ENCODE measurements at regions not wholly inside any gene's neighbourhood (a gene's known extent, or its start where the extent isn't known, plus 50 kb on each side); places are given as distances from the start of the nearest gene placed in this dataset.
A peak's percentile ranks its signal among the peaks of the same experiment; 100 is the strongest.

DNA sequence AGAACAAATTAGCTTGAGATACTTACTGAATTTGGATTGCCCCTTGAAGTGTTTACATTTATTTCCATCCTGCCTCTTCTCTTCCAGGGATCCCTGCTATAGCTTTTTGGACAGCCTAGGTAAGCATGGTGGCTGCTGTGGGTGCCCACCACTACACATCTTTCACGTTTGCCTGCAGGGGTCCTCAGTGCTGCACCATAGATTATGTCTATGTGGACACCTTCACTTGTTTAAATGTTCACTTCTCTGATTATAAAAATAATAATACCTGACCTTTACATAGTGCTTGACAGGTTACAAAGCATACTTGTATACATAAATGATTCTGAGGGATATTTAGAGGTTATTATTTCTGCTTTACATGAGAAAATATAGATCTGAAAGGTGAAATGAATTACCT lies 67.9 kb upstream of the SLC4A4 start:
- DNase-seq (ENCODE audit: low read depth in 1 of 2, low spot score in 2 of 2): peak in 1 of 2 experiments; percentile 53
- FAIRE-seq: no peak

More for the DNA sequence above, 67.9 kb upstream of the SLC4A4 start:
- ChIA-PET POLR2A (ENCODE audit: partially characterized antibody) (no interaction called here), CTCF (ENCODE audit: partially characterized antibody) (interaction anchor here (0.6 to 5.1 kb wide), 34 partner anchors 10 to 513 kb away, joined by 3 to 25 read pairs (median 4); partner anchors contain the start of gene GC)
- H3K56ac ChIP-seq (replicated peaks; ENCODE audit: insufficient read length, low read depth, low read length): no peak overlapping the region
- H2BK20ac ChIP-seq (ENCODE audit: low read length): no peak overlapping the region
- no peaks in the 10 kb centered on the region for H3K27me3 ChIP-seq (replicated peaks in 1 of 4; ENCODE audit: control insufficient read depth in 3 of 4, extremely low read depth in 1 of 4, insufficient read depth in 3 of 4, low read length in 3 of 4)
- H3K4me3 ChIP-seq (ENCODE audit: extremely low read depth in 1 of 4, insufficient read depth in 2 of 4, low read depth in 3 of 4, low read length in 4 of 4): no peak overlapping the region
- H4K5ac ChIP-seq (ENCODE audit: insufficient read length, low read depth, low read length): no peak overlapping the region
- no peak overlapping the region for H2AK5ac ChIP-seq (ENCODE audit: low read depth, low read length)
- H3K27ac ChIP-seq (ENCODE audit: low read depth, low read length): no peak overlapping the region
- WGBS, 2 experiments (ENCODE audit: extremely low coverage in 1 of 2, insufficient coverage in 1 of 2, insufficient read length in 1 of 2, insufficient replicate concordance in 2 of 2, low coverage in 1 of 2, low lambda C conversion rate in 2 of 2, missing lambda C conversion rate in 1 of 2): 30% methylated on average over 1 of the region's 1 CpG; no CpG with 5 or more reads in 1 of the 2 experiments
- H3K23ac ChIP-seq (ENCODE audit: insufficient read length): no peak overlapping the region
- H3K79me2 ChIP-seq (ENCODE audit: control insufficient read depth in 1 of 2, insufficient read depth in 2 of 2, low read length in 2 of 2): no peaks in the 10 kb centered on the region
- H4K20me1 ChIP-seq (replicated peaks in 1 of 2; ENCODE audit: control insufficient read depth in 1 of 2, insufficient read depth in 2 of 2, low read length in 2 of 2): no peaks in the 10 kb centered on the region
- peak; percentile 78 to 79 for TF ChIP-seq RAD21 (IDR thresholded peaks at IDR 0.05 in 1 of 2, conservative IDR thresholded peaks at IDR 0.05 in 1 of 2; ENCODE audit: low read depth in 2 of 2, low read length in 2 of 2)
- no peak for TF ChIP-seq MAFK (IDR thresholded peaks at IDR 0.05; ENCODE audit: low read depth, low read length)
- TF ChIP-seq, protein P1, sequence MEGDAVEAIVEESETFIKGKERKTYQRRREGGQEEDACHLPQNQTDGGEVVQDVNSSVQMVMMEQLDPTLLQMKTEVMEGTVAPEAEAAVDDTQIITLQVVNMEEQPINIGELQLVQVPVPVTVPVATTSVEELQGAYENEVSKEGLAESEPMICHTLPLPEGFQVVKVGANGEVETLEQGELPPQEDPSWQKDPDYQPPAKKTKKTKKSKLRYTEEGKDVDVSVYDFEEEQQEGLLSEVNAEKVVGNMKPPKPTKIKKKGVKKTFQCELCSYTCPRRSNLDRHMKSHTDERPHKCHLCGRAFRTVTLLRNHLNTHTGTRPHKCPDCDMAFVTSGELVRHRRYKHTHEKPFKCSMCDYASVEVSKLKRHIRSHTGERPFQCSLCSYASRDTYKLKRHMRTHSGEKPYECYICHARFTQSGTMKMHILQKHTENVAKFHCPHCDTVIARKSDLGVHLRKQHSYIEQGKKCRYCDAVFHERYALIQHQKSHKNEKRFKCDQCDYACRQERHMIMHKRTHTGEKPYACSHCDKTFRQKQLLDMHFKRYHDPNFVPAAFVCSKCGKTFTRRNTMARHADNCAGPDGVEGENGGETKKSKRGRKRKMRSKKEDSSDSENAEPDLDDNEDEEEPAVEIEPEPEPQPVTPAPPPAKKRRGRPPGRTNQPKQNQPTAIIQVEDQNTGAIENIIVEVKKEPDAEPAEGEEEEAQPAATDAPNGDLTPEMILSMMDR (IDR thresholded peaks at IDR 0.05; ENCODE audit: control extremely low read depth in 1 of 3, insufficient read depth in 1 of 3, low read depth in 1 of 3, low read length in 3 of 3): peak; percentile 43 to 54 (median 50)
- TF ChIP-seq EZH2 (IDR thresholded peaks at IDR 0.05; ENCODE audit: low read depth, low read length, severe bottlenecking): no peak
- no peak for TF ChIP-seq JUND (IDR thresholded peaks at IDR 0.05; ENCODE audit: low read length)
- TF ChIP-seq POLR2AphosphoS5 (IDR thresholded peaks at IDR 0.05; ENCODE audit: low read depth, low read length): no peak
- H3K18ac ChIP-seq (ENCODE audit: extremely low read depth, low read length): no peak overlapping the region
- H3K14ac ChIP-seq (ENCODE audit: insufficient read length): no peak overlapping the region
- H2BK120ac ChIP-seq (replicated peaks; ENCODE audit: low read depth, low read length): no peak overlapping the region
- H3K23me2 ChIP-seq (ENCODE audit: low read depth, low read length): no peaks in the 10 kb centered on the region
- H3K79me1 ChIP-seq (ENCODE audit: low read depth, low read length): no peaks in the 10 kb centered on the region
- H3K4me2 ChIP-seq (ENCODE audit: insufficient read depth in 1 of 2, low read depth in 2 of 2, low read length in 2 of 2): no peak overlapping the region
- H3K4me1 ChIP-seq (replicated peaks in 1 of 4; ENCODE audit: control insufficient read depth in 3 of 4, insufficient read depth in 4 of 4, low read length in 3 of 4): no peaks in the 10 kb centered on the region
- no peak overlapping the region for H3K4ac ChIP-seq (replicated peaks; ENCODE audit: insufficient read length, low read depth, low read length)
- no peak overlapping the region for H2BK15ac ChIP-seq (ENCODE audit: low read length)
- H2BK5ac ChIP-seq (ENCODE audit: low read depth, low read length): no peak overlapping the region
- H2AFZ ChIP-seq (ENCODE audit: low read length): no peak overlapping the region
- H3K36me3 ChIP-seq (ENCODE audit: control insufficient read depth in 2 of 4, insufficient read depth in 4 of 4, low read length in 3 of 4): no peaks in the 10 kb centered on the region
- no peak overlapping the region for H4K8ac ChIP-seq (ENCODE audit: extremely low read depth, insufficient read depth, low read length)
- H2BK12ac ChIP-seq (ENCODE audit: low read depth, low read length): no peak overlapping the region
- H3K9me3 ChIP-seq (ENCODE audit: insufficient read depth in 2 of 2, low read depth in 1 of 2, low read length in 1 of 2): no peaks in the 10 kb centered on the region
- no peak overlapping the region for H3K9ac ChIP-seq (replicated peaks in 1 of 4; ENCODE audit: extremely low read depth in 1 of 4, low read depth in 3 of 4, low read length in 3 of 4)
- no peak overlapping the region for H4K91ac ChIP-seq (replicated peaks; ENCODE audit: insufficient read length, low read length)
